ENCODE measurements at regions not wholly inside any gene's neighbourhood (a gene's known extent, or its start where the extent isn't known, plus 50 kb on each side); places are given as distances from the start of the nearest gene placed in this dataset.
"Not testable (repeated sequence)": the region's sequence is repeated elsewhere in the genome, so short reads cannot be mapped to it uniquely, and the experiment has no call there.

- Histone ChIP-seq H3K4me2 (no peak overlapping the region), H3K27ac (no peak overlapping the region), H3K4me3 (no peak overlapping the region), H3K9me3 (no peaks in the 10 kb centered on the region), H3K4me1 (no peaks in the 10 kb centered on the region)
- no peak for ATAC-seq
- no peak for DNase-seq (ENCODE audit: low read depth in 1 of 2, low spot score in 1 of 2)
- WGBS (ENCODE audit: missing lambda C conversion rate) = 0% methylated on average over 3 of the region's 3 CpGs
- FAIRE-seq = no peak
- no peak for TF ChIP-seq CBX8 (IDR thresholded peaks at IDR 0.05)
- ChIA-PET CTCF (no interaction called here), POLR2A (no interaction called here)
These were observed 220.5 kb downstream of the RBM26 start for GRCh38 chr13:79185580-79185979.

GRCh38 chr13:79183231-79183630 is 222.8 kb downstream of the RBM26 start:
- Histone ChIP-seq H3K27ac (no peak overlapping the region), H3K9me3 (no peaks in the 10 kb centered on the region), H3K4me3 (no peak overlapping the region), H3K4me1 (no peaks in the 10 kb centered on the region), H3K4me2 (no peak overlapping the region)
- POLR2A ChIA-PET = no interaction called here
- 43% methylated on average over 2 of the region's 2 CpGs for WGBS (ENCODE audit: missing lambda C conversion rate)
- no peak for DNase-seq (ENCODE audit: low read depth in 1 of 2, low spot score in 1 of 2)
- ATAC-seq = no peak
- no peak for TF ChIP-seq CTCF (IDR thresholded peaks at IDR 0.05)
- TF ChIP-seq ZNF302 (CRISPR knock-in tag; IDR thresholded peaks at IDR 0.05) = no peak
- no peak for TF ChIP-seq HDAC2 (IDR thresholded peaks at IDR 0.05)
- TF ChIP-seq RAD21 (conservative IDR thresholded peaks at IDR 0.05 in 1 of 2, IDR thresholded peaks at IDR 0.05 in 1 of 2) = no peak
- FAIRE-seq = no peak
- CTCF ChIA-PET = interaction anchor here (0.6 kb wide), 1 partner anchor 143 kb away, joined by 3 read pairs; no protein-coding TSS in a partner anchor

GRCh38 chr13:79173691-79174090 is 232.4 kb downstream of the RBM26 start:
- CTCF ChIA-PET; H3K9me3 ChIP-seq; H3K27ac ChIP-seq; POLR2A ChIA-PET; H3K4me1 ChIP-seq; DNase-seq (ENCODE audit: low read depth in 1 of 2, low spot score in 1 of 2); FAIRE-seq; H3K4me2 ChIP-seq; ATAC-seq; H3K4me3 ChIP-seq: not testable (repeated sequence)

DNA sequence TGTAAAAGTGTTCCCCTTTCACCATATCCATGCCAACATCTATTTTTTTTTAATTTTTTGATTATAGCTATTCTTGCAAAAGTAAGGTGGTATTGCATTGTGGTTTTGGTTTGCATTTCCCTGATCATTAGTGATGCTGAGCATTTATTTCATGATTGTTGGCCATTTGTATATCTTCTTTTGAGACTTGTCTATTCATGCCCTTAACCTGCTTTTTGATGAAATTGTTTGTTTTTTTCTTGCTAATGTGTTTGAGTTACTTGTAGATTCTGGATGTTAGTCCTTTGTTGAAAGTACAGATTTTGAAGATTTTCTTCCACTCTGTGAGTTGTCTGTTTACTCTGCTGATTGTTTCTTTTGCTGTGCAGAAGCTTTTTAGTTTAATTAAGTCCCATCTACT is 233.1 kb downstream of the RBM26 start:
- H3K9me3 ChIP-seq; FAIRE-seq; H3K27ac ChIP-seq; DNase-seq (ENCODE audit: low read depth in 1 of 2, low spot score in 1 of 2); CTCF ChIA-PET; H3K4me3 ChIP-seq; POLR2A ChIA-PET; H3K4me1 ChIP-seq; ATAC-seq; H3K4me2 ChIP-seq: not testable (repeated sequence)

GRCh38 chr13:79171141-79172061 is 234.7 kb downstream of the RBM26 start:
- ChIA-PET CTCF (no interaction called here), POLR2A (no interaction called here)
- H3K4me1 ChIP-seq = no peaks in the 10 kb centered on the region
- no peak overlapping the region for H3K27ac ChIP-seq
- DNase-seq (ENCODE audit: low read depth in 1 of 2, low spot score in 1 of 2) (no peak), ATAC-seq (no peak), FAIRE-seq (no peak)
- 7% methylated on average over 6 of the region's 6 CpGs for WGBS (ENCODE audit: missing lambda C conversion rate)
- TF ChIP-seq POLR2AphosphoS2 (conservative IDR thresholded peaks at IDR 0.05; ENCODE audit: low read length) = no peak
- H3K4me3 ChIP-seq = no peak overlapping the region
- H3K4me2 ChIP-seq = no peak overlapping the region
- H3K9me3 ChIP-seq = no peaks in the 10 kb centered on the region

- peak; percentile 43 for TF ChIP-seq MAFK (IDR thresholded peaks at IDR 0.05; ENCODE audit: partially characterized antibody)
- TF ChIP-seq, protein P1, sequence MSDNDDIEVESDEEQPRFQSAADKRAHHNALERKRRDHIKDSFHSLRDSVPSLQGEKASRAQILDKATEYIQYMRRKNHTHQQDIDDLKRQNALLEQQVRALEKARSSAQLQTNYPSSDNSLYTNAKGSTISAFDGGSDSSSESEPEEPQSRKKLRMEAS (IDR thresholded peaks at IDR 0.05) = no peak
- ChIA-PET CTCF (no interaction called here), POLR2A (no interaction called here)
- ATAC-seq (no peak), FAIRE-seq (no peak), DNase-seq (ENCODE audit: low read depth in 1 of 2, low spot score in 1 of 2) (no peak)
- Histone ChIP-seq H3K4me1 (no peaks in the 10 kb centered on the region), H3K4me3 (no peak overlapping the region), H3K9me3 (no peaks in the 10 kb centered on the region), H3K4me2 (no peak overlapping the region), H3K27ac (no peak overlapping the region)
These were observed 245.2 kb downstream of the RBM26 start for GRCh38 chr13:79160818-79161217.

Data from A549 (cell line).